ENCODE measurements at regions not wholly inside any gene's neighbourhood (a gene's known extent, or its start where the extent isn't known, plus 50 kb on each side); places are given as distances from the start of the nearest gene placed in this dataset.

GRCh38 chr1:208298593-208299269, 54.5 kb upstream of the PLXNA2 start:
- Histone ChIP-seq H3K36me3 (ENCODE audit: control insufficient read depth, insufficient read depth, low read length) (no peaks in the 10 kb centered on the region), H3K79me1 (ENCODE audit: low read length) (no peaks in the 10 kb centered on the region), H3K79me2 (ENCODE audit: control insufficient read depth, insufficient read depth, low read length) (no peaks in the 10 kb centered on the region), H3K23ac (ENCODE audit: low read length) (no peak overlapping the region), H3K4ac (ENCODE audit: low read depth, low read length) (no peak overlapping the region), H3K18ac (ENCODE audit: low read length) (no peak overlapping the region), H3K4me2 (ENCODE audit: low read length) (no peak overlapping the region), H3K27me3 (ENCODE audit: insufficient read depth, low read length, poor library complexity) (no peaks in the 10 kb centered on the region), H3K56ac (ENCODE audit: low read length) (no peak overlapping the region), H4K5ac (ENCODE audit: low read length) (no peak overlapping the region), H3K4me1 (ENCODE audit: control insufficient read depth, low read depth, low read length) (peaks cover under 1% of the 10 kb centered on the region), H2BK120ac (ENCODE audit: low read depth, low read length) (no peak overlapping the region), H2AK5ac (ENCODE audit: low read length) (no peak overlapping the region), H3K27ac (ENCODE audit: low read depth, low read length) (no peak overlapping the region), H2BK15ac (replicated peaks; ENCODE audit: low read depth) (no peak overlapping the region), H3K4me3 (ENCODE audit: low read length) (no peak overlapping the region), H2BK5ac (ENCODE audit: low read length) (no peak overlapping the region), H3K9ac (ENCODE audit: low read length) (no peak overlapping the region), H4K8ac (ENCODE audit: low read depth, low read length) (no peak overlapping the region)
- WGBS (ENCODE audit: extremely low coverage, insufficient coverage, low lambda C conversion rate), result no CpG with 5 or more reads among the region's 5 CpGs
- no peak for DNase-seq

- no peaks in the 10 kb centered on the region for H3K79me1 ChIP-seq (ENCODE audit: low read length)
- H3K4ac ChIP-seq (ENCODE audit: low read depth, low read length), result no peak overlapping the region
- H3K56ac ChIP-seq (ENCODE audit: low read length), result no peak overlapping the region
- no peak overlapping the region for H3K4me3 ChIP-seq (ENCODE audit: low read length)
- H4K8ac ChIP-seq (ENCODE audit: low read depth, low read length), result no peak overlapping the region
- H2AK5ac ChIP-seq (ENCODE audit: low read length), result no peak overlapping the region
- no peaks in the 10 kb centered on the region for H3K27me3 ChIP-seq (ENCODE audit: insufficient read depth, low read length, poor library complexity)
- no peak overlapping the region for H2BK15ac ChIP-seq (replicated peaks; ENCODE audit: low read depth)
- H2BK5ac ChIP-seq (ENCODE audit: low read length), result no peak overlapping the region
- no peak overlapping the region for H3K9ac ChIP-seq (ENCODE audit: low read length)
- no peaks in the 10 kb centered on the region for H3K36me3 ChIP-seq (ENCODE audit: control insufficient read depth, insufficient read depth, low read length)
- WGBS (ENCODE audit: extremely low coverage, insufficient coverage, low lambda C conversion rate), result no CpG with 5 or more reads among the region's 7 CpGs
- H3K4me2 ChIP-seq (ENCODE audit: low read length), result no peak overlapping the region
- no peak overlapping the region for H2BK120ac ChIP-seq (ENCODE audit: low read depth, low read length)
- H3K79me2 ChIP-seq (ENCODE audit: control insufficient read depth, insufficient read depth, low read length), result no peaks in the 10 kb centered on the region
- H3K27ac ChIP-seq (ENCODE audit: low read depth, low read length), result no peak overlapping the region
- no peak overlapping the region for H4K5ac ChIP-seq (ENCODE audit: low read length)
- DNase-seq, result no peak
- H3K23ac ChIP-seq (ENCODE audit: low read length), result no peak overlapping the region
- no peak overlapping the region for H3K18ac ChIP-seq (ENCODE audit: low read length)
- H3K4me1 ChIP-seq (ENCODE audit: control insufficient read depth, low read depth, low read length), result peaks cover 2% of the 10 kb centered on the region
Observed at GRCh38 chr1:208300084-208300770, 56.0 kb upstream of the PLXNA2 start.

DNA sequence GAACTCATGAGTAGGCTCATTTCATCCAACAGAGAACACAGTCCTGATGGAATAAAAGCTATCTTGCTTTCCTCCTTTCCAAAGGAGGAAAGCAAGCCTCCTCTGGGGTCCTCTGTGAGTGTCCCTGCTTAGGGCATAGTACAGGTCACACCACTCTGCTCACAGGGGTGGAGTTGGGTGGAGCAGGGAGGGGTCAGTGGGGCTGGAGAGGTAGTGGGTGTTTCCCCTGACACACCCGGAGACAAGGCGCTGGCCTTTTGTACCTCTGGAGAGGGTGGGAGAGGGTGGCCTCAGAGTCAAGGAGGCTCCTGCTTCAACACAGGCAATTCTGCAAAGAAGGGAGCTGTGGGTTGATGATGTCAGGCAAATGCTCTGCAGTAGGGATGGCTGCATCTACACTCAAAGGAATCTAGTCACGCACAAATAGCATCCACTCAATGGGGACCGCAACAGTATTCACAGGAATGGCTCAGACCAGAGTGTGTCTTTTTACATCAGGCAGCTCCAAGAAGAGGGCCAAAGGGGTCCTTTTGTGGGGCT, 58.6 kb upstream of the PLXNA2 start:
- H3K56ac ChIP-seq (ENCODE audit: low read length), result no peak overlapping the region

GRCh38 chr1:208303743-208304712, 59.8 kb upstream of the PLXNA2 start:
- no peaks in the 10 kb centered on the region for H3K79me2 ChIP-seq (ENCODE audit: control insufficient read depth, insufficient read depth, low read length)
- H2AK5ac ChIP-seq (ENCODE audit: low read length), result no peak overlapping the region
- H4K5ac ChIP-seq (ENCODE audit: low read length), result no peak overlapping the region
- no peak overlapping the region for H3K27ac ChIP-seq (ENCODE audit: low read depth, low read length)
- no peak overlapping the region for H3K4me3 ChIP-seq (ENCODE audit: low read length)
- H2BK15ac ChIP-seq (replicated peaks; ENCODE audit: low read depth), result no peak overlapping the region
- no peaks in the 10 kb centered on the region for H3K79me1 ChIP-seq (ENCODE audit: low read length)
- WGBS (ENCODE audit: extremely low coverage, insufficient coverage, low lambda C conversion rate), result no CpG with 5 or more reads among the region's 8 CpGs
- no peak overlapping the region for H3K56ac ChIP-seq (ENCODE audit: low read length)
- H3K9ac ChIP-seq (ENCODE audit: low read length), result no peak overlapping the region
- no peak for DNase-seq
- H4K8ac ChIP-seq (ENCODE audit: low read depth, low read length), result no peak overlapping the region
- no peak overlapping the region for H3K18ac ChIP-seq (ENCODE audit: low read length)
- H3K4me1 ChIP-seq (ENCODE audit: control insufficient read depth, low read depth, low read length), result peaks cover 2% of the 10 kb centered on the region
- no peak overlapping the region for H2BK120ac ChIP-seq (ENCODE audit: low read depth, low read length)
- no peaks in the 10 kb centered on the region for H3K27me3 ChIP-seq (ENCODE audit: insufficient read depth, low read length, poor library complexity)
- H2BK5ac ChIP-seq (ENCODE audit: low read length), result no peak overlapping the region
- H3K4ac ChIP-seq (ENCODE audit: low read depth, low read length), result no peak overlapping the region
- no peak overlapping the region for H3K4me2 ChIP-seq (ENCODE audit: low read length)
- no peak overlapping the region for H3K23ac ChIP-seq (ENCODE audit: low read length)
- H3K36me3 ChIP-seq (ENCODE audit: control insufficient read depth, insufficient read depth, low read length), result no peaks in the 10 kb centered on the region

More for the DNA sequence above, 58.6 kb upstream of the PLXNA2 start:
- H3K27ac ChIP-seq (ENCODE audit: low read depth, low read length), result no peak overlapping the region
- H3K9ac ChIP-seq (ENCODE audit: low read length), result no peak overlapping the region
- H3K79me1 ChIP-seq (ENCODE audit: low read length), result no peaks in the 10 kb centered on the region
- no peak overlapping the region for H3K23ac ChIP-seq (ENCODE audit: low read length)
- no peaks in the 10 kb centered on the region for H3K36me3 ChIP-seq (ENCODE audit: control insufficient read depth, insufficient read depth, low read length)
- no peak for DNase-seq
- no peak overlapping the region for H2BK15ac ChIP-seq (replicated peaks; ENCODE audit: low read depth)
- no peak overlapping the region for H3K4ac ChIP-seq (ENCODE audit: low read depth, low read length)
- H2BK5ac ChIP-seq (ENCODE audit: low read length), result no peak overlapping the region
- H4K8ac ChIP-seq (ENCODE audit: low read depth, low read length), result no peak overlapping the region
- no peak overlapping the region for H2BK120ac ChIP-seq (ENCODE audit: low read depth, low read length)
- H3K79me2 ChIP-seq (ENCODE audit: control insufficient read depth, insufficient read depth, low read length), result no peaks in the 10 kb centered on the region
- no peak overlapping the region for H3K18ac ChIP-seq (ENCODE audit: low read length)
- no peaks in the 10 kb centered on the region for H3K27me3 ChIP-seq (ENCODE audit: insufficient read depth, low read length, poor library complexity)
- peaks cover 2% of the 10 kb centered on the region for H3K4me1 ChIP-seq (ENCODE audit: control insufficient read depth, low read depth, low read length)
- H2AK5ac ChIP-seq (ENCODE audit: low read length), result no peak overlapping the region
- H3K4me2 ChIP-seq (ENCODE audit: low read length), result no peak overlapping the region
- no peak overlapping the region for H3K4me3 ChIP-seq (ENCODE audit: low read length)
- no CpG with 5 or more reads among the region's 4 CpGs for WGBS (ENCODE audit: extremely low coverage, insufficient coverage, low lambda C conversion rate)
- no peak overlapping the region for H4K5ac ChIP-seq (ENCODE audit: low read length)

DNA sequence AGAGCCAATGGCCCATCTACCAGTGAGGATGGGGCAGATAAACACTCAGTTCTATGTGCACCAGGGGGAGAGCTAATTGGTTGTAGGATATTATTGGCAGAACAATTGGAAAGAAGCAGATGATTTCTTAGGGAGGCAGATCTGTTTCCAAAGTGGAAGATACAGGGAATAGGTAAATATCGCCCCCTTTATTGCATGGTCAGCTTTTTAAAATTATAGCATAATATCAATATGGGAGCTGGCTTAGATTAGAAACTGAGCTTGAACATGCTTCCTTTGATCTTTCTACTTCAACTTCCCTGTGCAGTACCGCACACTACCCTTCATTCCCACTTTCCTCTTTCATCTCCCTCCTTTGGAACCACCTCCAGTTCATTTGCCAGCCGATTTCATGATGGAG, 64.0 kb upstream of the PLXNA2 start:
- WGBS (ENCODE audit: extremely low coverage, insufficient coverage, low lambda C conversion rate), result no CpG with 5 or more reads among the region's 3 CpGs
- Histone ChIP-seq H3K4me2 (ENCODE audit: low read length) (no peak overlapping the region), H4K5ac (ENCODE audit: low read length) (no peak overlapping the region), H2BK120ac (ENCODE audit: low read depth, low read length) (no peak overlapping the region), H2BK5ac (ENCODE audit: low read length) (no peak overlapping the region), H3K79me1 (ENCODE audit: low read length) (no peaks in the 10 kb centered on the region), H3K4ac (ENCODE audit: low read depth, low read length) (no peak overlapping the region), H3K4me3 (ENCODE audit: low read length) (no peak overlapping the region), H3K9ac (ENCODE audit: low read length) (no peak overlapping the region), H3K27ac (ENCODE audit: low read depth, low read length) (no peak overlapping the region), H3K36me3 (ENCODE audit: control insufficient read depth, insufficient read depth, low read length) (no peaks in the 10 kb centered on the region), H3K23ac (ENCODE audit: low read length) (no peak overlapping the region), H3K4me1 (ENCODE audit: control insufficient read depth, low read depth, low read length) (peaks cover 2% of the 10 kb centered on the region), H2AK5ac (ENCODE audit: low read length) (no peak overlapping the region), H3K27me3 (ENCODE audit: insufficient read depth, low read length, poor library complexity) (no peaks in the 10 kb centered on the region), H2BK15ac (replicated peaks; ENCODE audit: low read depth) (no peak overlapping the region), H4K8ac (ENCODE audit: low read depth, low read length) (no peak overlapping the region), H3K79me2 (ENCODE audit: control insufficient read depth, insufficient read depth, low read length) (no peaks in the 10 kb centered on the region), H3K56ac (ENCODE audit: low read length) (no peak overlapping the region), H3K18ac (ENCODE audit: low read length) (no peak overlapping the region)
- DNase-seq, result no peak
